Right lobe of liver (tissue), 6 donors: ENCODE measurements at regions not wholly inside any gene's neighbourhood (a gene's known extent, or its start where the extent isn't known, plus 50 kb on each side); places are given as distances from the start of the nearest gene placed in this dataset.
"Not testable (repeated sequence)": the region's sequence is repeated elsewhere in the genome, so short reads cannot be mapped to it uniquely, and the experiment has no call there.

Experiments
- ATAC-seq, 4 donors: fragments of 200-7000 bp; cut with Tn5 transposase; one replicate each; pipeline ENCODE4 v1.9.1; 2020; ENCODE audit warnings: mild to moderate bottlenecking in 4 of 4, moderate library complexity in 4 of 4
- DNase-seq, 3 donors: peaks; one replicate each; pipeline ENCODE4 v3.0.0-alpha.2; 2020
- H3K27ac ChIP-seq, 3 donors: fragments of 200-600 bp; one replicate each; pipeline ENCODE4 v1.8.0; 2022
- H3K27me3 ChIP-seq, 2 donors: fragments of 200-600 bp; one replicate each; pipeline ENCODE4 v1.8.0; 2022
- H3K36me3 ChIP-seq, 4 donors: fragments of 200-600 bp; sonication (generic) in 1 of 4; one replicate each; pipeline versions ENCODE4 v1.5.1 to v1.8.0; 2017 to 2022; ENCODE audit warnings: control low read depth in 1 of 4
- H3K4me1 ChIP-seq, 4 donors: fragments of 200-600 bp; sonication (generic) in 1 of 4; one replicate each; pipeline versions ENCODE4 v1.5.1 to v1.8.0; 2017 to 2022; ENCODE audit warnings: control low read depth in 1 of 4
- H3K4me3 ChIP-seq, 3 donors: fragments of 200-600 bp; one replicate each; pipeline ENCODE4 v1.8.0; 2022
- H3K9me3 ChIP-seq, 4 donors: fragments of 200-600 bp; sonication (generic) in 1 of 4; one replicate each; pipeline versions ENCODE4 v1.5.1 to v1.8.0; 2017 to 2022; ENCODE audit warnings: control low read depth in 1 of 4
- POLR2A ChIP-seq: fragments of 450-650 bp; IDR thresholded peaks from one replicate; pipeline ENCODE4 v1.6.1; 2017; ENCODE audit warnings: antibody characterized with exemption, mild to moderate bottlenecking
- WGBS: methylation state at CpG from one replicate; pipeline ENCODE4 v1.1.6; 2018; ENCODE audit warnings: low coverage, low lambda C conversion rate; ENCODE audit not compliant: insufficient coverage; ENCODE audit errors: missing lambda C conversion rate; 5-methylcytosine and 5-hydroxymethylcytosine counted together
- intact Hi-C, 2 donors: fragments of 100-400 bp; cut with DNase I; formaldehyde crosslinking; loops; one replicate each; pipeline versions ENCODE4 v1.11.2 to v1.14.1; 2022
- TF ChIP-seq, protein P1 (sequence below), 4 donors: fragments of 200-600 bp in 3 of 4; fragments of 450-650 bp in 1 of 4; IDR thresholded peaks; one replicate each; pipeline versions ENCODE4 v1.5.1 to v1.8.0; 2016 to 2022; ENCODE audit warnings: antibody characterized with exemption in 4 of 4, mild to moderate bottlenecking in 2 of 4
- donor health status: DM: no; HTN: yes; CAD: no.
- donor health status: DM: no; HTN: no; CAD: no.
- donor health status: DM: no; HTN: no; CAD: no.
- donor health status: DM: no; HTN: yes; CAD: no.
- donor health status: DM: no; HTN: yes; CAD: no.

DNA sequence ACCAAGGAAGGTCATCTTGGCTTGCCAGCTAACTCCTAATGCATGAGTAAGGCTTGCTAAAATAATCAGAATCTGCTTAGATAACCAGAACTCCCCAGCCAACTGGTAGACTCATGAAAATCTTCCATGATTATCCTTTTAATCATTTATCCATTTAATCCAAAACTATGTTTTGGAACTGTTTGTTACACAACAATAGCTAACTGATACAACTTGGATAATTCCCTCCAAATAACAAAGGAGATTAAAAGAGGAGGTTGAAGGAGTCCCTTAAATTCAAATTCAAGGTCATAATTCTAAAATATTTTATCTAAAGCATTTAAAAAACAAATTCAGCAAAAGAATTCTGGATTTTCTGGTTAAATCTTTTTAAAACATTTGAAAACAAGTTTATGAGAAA, 222.1 kb downstream of the DEPDC1B start:
- no peaks in the 10 kb centered on the region for H3K36me3 ChIP-seq
- no peaks in the 10 kb centered on the region for H3K27me3 ChIP-seq
- H3K27ac ChIP-seq = no peak overlapping the region
- ATAC-seq = no peak
- no peak for DNase-seq
- no peak overlapping the region for H3K4me3 ChIP-seq
- no peaks in the 10 kb centered on the region for H3K4me1 ChIP-seq
- intact Hi-C loops = no loop called here
- TF ChIP-seq, protein P1, sequence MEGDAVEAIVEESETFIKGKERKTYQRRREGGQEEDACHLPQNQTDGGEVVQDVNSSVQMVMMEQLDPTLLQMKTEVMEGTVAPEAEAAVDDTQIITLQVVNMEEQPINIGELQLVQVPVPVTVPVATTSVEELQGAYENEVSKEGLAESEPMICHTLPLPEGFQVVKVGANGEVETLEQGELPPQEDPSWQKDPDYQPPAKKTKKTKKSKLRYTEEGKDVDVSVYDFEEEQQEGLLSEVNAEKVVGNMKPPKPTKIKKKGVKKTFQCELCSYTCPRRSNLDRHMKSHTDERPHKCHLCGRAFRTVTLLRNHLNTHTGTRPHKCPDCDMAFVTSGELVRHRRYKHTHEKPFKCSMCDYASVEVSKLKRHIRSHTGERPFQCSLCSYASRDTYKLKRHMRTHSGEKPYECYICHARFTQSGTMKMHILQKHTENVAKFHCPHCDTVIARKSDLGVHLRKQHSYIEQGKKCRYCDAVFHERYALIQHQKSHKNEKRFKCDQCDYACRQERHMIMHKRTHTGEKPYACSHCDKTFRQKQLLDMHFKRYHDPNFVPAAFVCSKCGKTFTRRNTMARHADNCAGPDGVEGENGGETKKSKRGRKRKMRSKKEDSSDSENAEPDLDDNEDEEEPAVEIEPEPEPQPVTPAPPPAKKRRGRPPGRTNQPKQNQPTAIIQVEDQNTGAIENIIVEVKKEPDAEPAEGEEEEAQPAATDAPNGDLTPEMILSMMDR (IDR thresholded peaks at IDR 0.05) = no peak
- no peak for TF ChIP-seq POLR2A
- no peaks in the 10 kb centered on the region for H3K9me3 ChIP-seq

DNA sequence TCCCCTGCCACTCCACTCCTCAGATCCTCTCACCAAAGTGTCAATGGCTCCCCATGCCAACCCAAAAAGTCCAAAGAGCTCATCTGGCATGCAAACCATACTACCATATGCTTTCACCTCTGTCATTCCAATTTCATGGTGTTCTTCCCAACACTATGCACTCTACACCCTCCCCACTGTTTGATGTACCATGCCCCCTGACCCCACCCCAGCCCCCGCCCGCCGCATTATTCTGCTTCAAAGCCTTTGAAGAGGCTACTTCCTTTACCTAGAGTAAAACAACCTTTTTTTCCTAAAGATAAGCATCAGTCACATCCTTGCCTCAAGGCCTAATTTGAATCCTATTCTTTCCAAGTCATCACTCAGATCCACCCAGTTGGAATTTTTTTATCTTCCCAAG, 226.3 kb downstream of the DEPDC1B start:
- ATAC-seq = no peak
- 18% methylated on average over 3 of the region's 3 CpGs for WGBS
- no peak for TF ChIP-seq POLR2A
- TF ChIP-seq, protein P1 (IDR thresholded peaks at IDR 0.05) = no peak

DNA sequence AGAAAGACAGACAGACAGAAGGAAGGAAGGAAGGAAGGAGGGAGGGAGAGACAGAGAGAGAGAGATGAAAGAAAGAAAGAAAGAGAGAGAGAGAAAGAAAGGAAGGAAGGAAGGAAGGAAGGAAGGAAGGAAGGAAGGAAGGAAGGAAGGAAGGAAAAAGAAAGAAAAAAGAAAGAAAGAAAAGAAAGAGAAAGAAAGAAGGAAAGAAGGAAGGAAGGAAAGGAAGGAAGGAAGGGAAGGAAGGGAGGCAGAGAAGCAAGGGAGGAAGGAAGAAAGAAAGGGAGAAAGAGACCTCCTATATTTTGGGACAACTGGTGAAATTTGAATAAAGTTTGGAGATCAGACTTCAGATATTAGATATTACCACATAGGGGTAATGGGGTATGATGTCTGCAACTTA, 226.9 kb downstream of the DEPDC1B start:
- H3K4me3 ChIP-seq, H3K36me3 ChIP-seq, H3K9me3 ChIP-seq, intact Hi-C loops, DNase-seq, H3K27ac ChIP-seq, ATAC-seq, H3K4me1 ChIP-seq, H3K27me3 ChIP-seq: not testable (repeated sequence)

More for the DNA sequence above, 226.3 kb downstream of the DEPDC1B start:
- Histone ChIP-seq H3K27me3 (no peaks in the 10 kb centered on the region), H3K36me3 (no peaks in the 10 kb centered on the region), H3K4me3 (no peak overlapping the region), H3K27ac (no peak overlapping the region), H3K9me3 (no peaks in the 10 kb centered on the region), H3K4me1 (no peaks in the 10 kb centered on the region)
- DNase-seq = no peak
- intact Hi-C loops = no loop called here

DNA sequence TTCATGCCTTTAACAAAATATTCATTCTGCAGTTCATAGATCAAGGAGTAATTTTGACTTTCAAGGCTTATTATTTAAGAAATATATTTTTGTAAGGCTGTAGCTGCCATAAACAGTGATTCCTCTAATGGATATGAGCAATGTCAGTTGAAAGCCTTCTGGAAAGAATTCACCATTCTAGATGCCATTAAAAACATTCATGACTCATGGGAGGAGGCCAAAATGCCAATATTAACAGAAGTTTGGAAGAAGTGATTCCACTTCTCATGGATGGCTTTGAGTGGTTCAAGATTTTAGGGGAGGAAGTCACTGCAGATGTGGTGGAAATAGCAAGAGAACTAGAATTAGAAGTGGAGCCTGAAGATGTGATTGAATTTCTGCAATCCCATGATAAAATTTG, 229.1 kb downstream of the DEPDC1B start:
- no peak for DNase-seq
- no peak for ATAC-seq
- Histone ChIP-seq H3K27ac (no peak overlapping the region), H3K27me3 (no peaks in the 10 kb centered on the region), H3K36me3 (no peaks in the 10 kb centered on the region), H3K4me3 (no peak overlapping the region), H3K9me3 (no peaks in the 10 kb centered on the region), H3K4me1 (no peaks in the 10 kb centered on the region)
- intact Hi-C loops = no loop called here
- TF ChIP-seq, protein P1 (IDR thresholded peaks at IDR 0.05) = no peak
- TF ChIP-seq POLR2A = no peak

DNA sequence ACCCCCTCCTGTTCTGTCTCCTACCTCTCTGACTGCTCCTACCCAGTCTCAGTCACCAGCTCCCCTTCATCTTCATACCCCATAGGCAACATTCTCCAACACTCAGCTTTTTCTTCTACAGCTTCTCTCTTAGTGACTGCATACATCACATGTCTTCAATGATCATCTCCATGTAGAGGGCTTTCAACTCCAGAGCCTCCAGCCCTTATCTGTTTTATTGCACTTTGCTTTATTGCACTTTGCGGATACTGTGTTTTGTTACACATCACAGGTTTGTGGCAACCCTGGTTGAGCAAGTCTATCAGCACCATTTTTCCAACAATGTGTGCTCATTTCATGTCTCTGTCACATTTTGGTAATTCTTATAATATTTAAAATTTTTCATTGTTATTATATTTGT, 230.7 kb downstream of the DEPDC1B start:
- intact Hi-C loops = no loop called here
- no peaks in the 10 kb centered on the region for H3K36me3 ChIP-seq
- no peak overlapping the region for H3K27ac ChIP-seq
- H3K27me3 ChIP-seq = no peaks in the 10 kb centered on the region
- no peak for DNase-seq
- TF ChIP-seq, protein P1 (IDR thresholded peaks at IDR 0.05) = no peak
- no peak for TF ChIP-seq POLR2A
- no peaks in the 10 kb centered on the region for H3K9me3 ChIP-seq
- WGBS = 92% methylated on average over 1 of the region's 1 CpG
- no peak for ATAC-seq
- H3K4me3 ChIP-seq = no peak overlapping the region
- no peaks in the 10 kb centered on the region for H3K4me1 ChIP-seq
